Epidermal melanocyte (primary cell): ENCODE measurements at regions not wholly inside any gene's neighbourhood (a gene's known extent, or its start where the extent isn't known, plus 50 kb on each side); places are given as distances from the start of the nearest gene placed in this dataset.

Source experiments
- DNase-seq: peaks from one replicate; pipeline ENCODE4 v3.0.0; 2011; ENCODE audit warnings: low spot score; ENCODE audit not compliant: insufficient read length

- no peak for DNase-seq
These were observed 57.0 kb downstream of the PHLDA1 start for GRCh38 chr12:75974323-75975187.

GRCh38 chr12:75971253-75971652 lies 60.3 kb downstream of the PHLDA1 start:
- no peak for DNase-seq

GRCh38 chr12:75970310-75970709 lies 61.3 kb downstream of the PHLDA1 start:
- no peak for DNase-seq

- no peak for DNase-seq
These were observed 61.8 kb downstream of the PHLDA1 start for GRCh38 chr12:75969768-75970167.

- no peak for DNase-seq
These were observed 65.9 kb downstream of the PHLDA1 start for GRCh38 chr12:75965661-75966060.

- DNase-seq, result no peak
These were observed 67.4 kb downstream of the PHLDA1 start for GRCh38 chr12:75964150-75964549.

- no peak for DNase-seq
These were observed 69.7 kb downstream of the PHLDA1 start for GRCh38 chr12:75961878-75962277.

GRCh38 chr12:75960954-75961661 lies 70.5 kb downstream of the PHLDA1 start:
- DNase-seq, result no peak

- DNase-seq, result no peak
These were observed 71.3 kb downstream of the PHLDA1 start for GRCh38 chr12:75960086-75960910.

- no peak for DNase-seq
These were observed 72.1 kb downstream of the PHLDA1 start for GRCh38 chr12:75959506-75959905.

GRCh38 chr12:75959060-75959459 lies 72.5 kb downstream of the PHLDA1 start:
- no peak for DNase-seq

- DNase-seq, result no peak
These were observed 76.3 kb downstream of the PHLDA1 start for GRCh38 chr12:75955251-75955650.

GRCh38 chr12:75954749-75955148 lies 76.8 kb downstream of the PHLDA1 start:
- no peak for DNase-seq

GRCh38 chr12:75954041-75954440 lies 77.5 kb downstream of the PHLDA1 start:
- peak; percentile 37 for DNase-seq

- DNase-seq, result peak; percentile 22
These were observed 78.2 kb downstream of the PHLDA1 start for GRCh38 chr12:75953312-75953906.

- DNase-seq, result no peak
These were observed 79.9 kb downstream of the PHLDA1 start for GRCh38 chr12:75951399-75952278.

GRCh38 chr12:75947156-75947723 lies 84.3 kb downstream of the PHLDA1 start:
- DNase-seq, result no peak

GRCh38 chr12:75945581-75945980 lies 86.0 kb downstream of the PHLDA1 start:
- no peak for DNase-seq

- DNase-seq, result no peak
These were observed 86.6 kb downstream of the PHLDA1 start for GRCh38 chr12:75944905-75945432.
